GM19238 (cell line): ENCODE measurements at regions not wholly inside any gene's neighbourhood (a gene's known extent, or its start where the extent isn't known, plus 50 kb on each side); places are given as distances from the start of the nearest gene placed in this dataset.
"Not testable (repeated sequence)": the region's sequence is repeated elsewhere in the genome, so short reads cannot be mapped to it uniquely, and the experiment has no call there.

Source experiments
- DNase-seq: peaks from one replicate; pipeline ENCODE4 v3.0.0; 2011; ENCODE audit warnings: low spot score; ENCODE audit not compliant: insufficient read length

GRCh38 chr16:14384745-14385144, 245.3 kb downstream of the PARN start:
- DNase-seq: no peak

- DNase-seq: not testable (repeated sequence)
These were observed 246.2 kb downstream of the PARN start for GRCh38 chr16:14383844-14384243.

DNA sequence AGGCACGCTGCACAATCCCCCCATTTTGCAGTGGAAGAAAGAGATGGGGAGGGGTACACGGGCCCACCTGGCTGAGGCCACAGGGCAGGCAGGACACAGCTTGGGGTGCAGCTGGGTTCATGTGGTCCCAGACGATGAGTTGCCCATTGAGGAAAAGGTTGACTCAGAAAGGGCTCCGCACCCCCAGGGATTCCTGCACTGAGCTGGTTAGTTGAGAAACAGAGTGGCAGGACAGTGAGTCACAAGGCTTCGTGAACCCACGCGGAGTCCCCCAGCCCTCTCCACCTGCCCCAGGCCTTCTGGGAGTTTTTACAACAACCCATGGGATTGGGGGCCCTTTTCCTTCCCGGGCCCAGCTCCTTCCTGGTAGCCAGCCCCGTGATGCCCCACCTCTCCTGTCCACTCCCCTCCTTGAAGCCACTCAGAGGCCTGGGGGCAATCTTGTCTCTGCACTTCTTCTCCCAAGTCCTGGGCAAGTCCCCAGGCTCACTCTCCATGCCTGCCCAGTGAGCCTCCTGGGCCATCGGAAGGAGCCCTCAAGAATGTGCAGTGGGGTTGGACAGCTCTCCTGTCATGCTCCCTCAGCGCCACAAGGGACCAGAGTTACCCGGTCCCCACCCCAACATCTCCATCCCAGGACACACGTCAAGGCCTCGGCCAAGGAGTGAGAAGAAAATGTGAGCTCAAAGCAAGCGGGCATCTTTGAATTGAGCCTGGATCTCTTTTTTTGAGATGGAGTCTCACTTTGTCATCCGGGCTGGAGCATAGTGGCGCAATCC, 251.2 kb downstream of the PARN start:
- no peak for DNase-seq

- no peak for DNase-seq
These were observed 251.9 kb downstream of the PARN start for GRCh38 chr16:14378131-14378551.

- no peak for DNase-seq
These were observed 252.7 kb downstream of the PARN start for GRCh38 chr16:14377326-14377725.

DNA sequence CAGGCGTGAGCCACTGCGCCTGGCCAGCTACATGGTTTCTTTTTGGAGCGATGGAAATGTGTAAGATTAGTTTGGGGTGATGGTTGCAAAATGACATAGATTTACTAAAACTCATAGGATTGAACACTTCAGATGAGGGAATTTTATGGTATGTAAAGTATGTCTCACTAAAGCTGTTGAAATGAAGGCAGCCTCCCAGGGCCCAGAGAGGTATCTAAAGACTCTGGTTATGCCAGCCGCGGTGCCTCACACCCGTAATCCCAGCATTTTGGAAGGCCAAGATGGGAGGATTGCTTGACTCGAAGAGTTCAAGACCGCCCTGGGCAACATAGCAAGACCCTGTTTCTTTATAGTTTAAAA, 254.9 kb downstream of the PARN start:
- no peak for DNase-seq

DNA sequence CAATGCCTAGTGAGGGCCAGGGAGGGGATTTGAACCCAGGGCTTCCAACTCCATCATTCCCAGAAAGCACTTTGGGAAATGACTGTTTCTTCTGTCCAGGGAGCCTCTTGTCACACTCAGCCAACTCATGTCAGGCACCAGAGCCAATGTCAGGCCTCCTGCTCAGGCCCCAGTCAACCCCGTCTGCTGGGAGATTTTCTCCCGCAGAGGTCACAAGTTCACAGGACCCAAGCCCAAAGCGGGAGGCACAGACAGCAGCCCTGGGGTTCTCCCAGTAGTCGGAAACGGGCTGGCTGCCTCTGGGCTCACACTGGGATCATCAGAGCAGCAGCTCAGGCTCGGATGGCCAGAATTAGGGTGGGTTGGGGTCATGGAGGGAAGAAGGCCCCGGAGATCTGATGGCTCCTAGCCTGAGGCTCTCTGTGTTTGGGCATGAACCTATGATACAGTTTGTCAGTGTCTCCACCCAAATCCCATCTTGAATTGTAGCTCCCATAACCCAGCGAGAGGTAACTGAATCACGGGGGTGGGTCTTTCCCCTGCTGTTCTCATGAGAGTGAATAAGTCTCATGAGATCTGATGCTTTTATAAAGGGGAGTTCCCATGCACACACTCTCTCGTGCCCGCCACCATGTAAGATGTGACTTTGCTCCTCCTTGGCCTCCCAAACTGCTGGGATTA, 255.5 kb downstream of the PARN start:
- no peak for DNase-seq

DNA sequence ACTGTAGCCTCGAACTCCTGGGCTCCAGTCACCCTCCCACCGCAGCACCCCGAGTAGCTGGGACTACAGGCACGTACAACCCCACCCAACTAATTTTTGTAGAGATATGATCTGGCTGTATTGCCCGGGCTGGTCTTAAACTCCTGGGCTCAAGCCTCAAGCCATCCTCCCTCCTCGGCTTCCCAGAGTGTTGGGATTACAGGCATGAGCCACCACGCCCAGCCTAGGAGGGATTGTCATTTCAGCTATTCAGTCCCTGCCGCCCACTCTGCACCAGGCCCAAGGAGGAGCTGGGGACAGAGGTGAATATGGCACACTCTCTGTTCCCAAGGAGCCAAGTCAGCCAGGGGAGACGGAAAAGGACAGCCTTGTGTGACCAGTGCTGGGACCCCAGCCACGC, 256.2 kb downstream of the PARN start:
- no peak for DNase-seq

DNA sequence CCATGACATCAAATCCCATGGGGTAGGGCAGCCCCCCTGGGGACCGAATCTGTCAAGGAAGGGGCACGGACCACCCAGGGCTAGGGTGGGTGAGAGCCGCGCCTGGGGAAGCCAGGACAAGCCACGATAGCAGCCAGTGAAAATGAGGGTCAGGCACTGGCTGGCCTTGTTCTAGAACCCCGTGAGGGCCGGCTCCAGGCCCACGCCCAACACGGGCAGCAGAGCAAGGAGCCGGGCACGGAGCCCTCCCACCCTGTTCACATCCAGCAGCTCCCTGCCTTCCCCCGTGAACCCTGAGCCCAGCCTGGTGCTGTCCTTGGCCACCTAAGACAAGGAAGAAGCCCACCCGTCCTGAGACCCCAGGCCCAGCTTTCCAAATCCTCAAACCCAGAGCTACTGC, 256.7 kb downstream of the PARN start:
- DNase-seq: no peak

GRCh38 chr16:14372471-14372870, 257.6 kb downstream of the PARN start:
- no peak for DNase-seq

DNA sequence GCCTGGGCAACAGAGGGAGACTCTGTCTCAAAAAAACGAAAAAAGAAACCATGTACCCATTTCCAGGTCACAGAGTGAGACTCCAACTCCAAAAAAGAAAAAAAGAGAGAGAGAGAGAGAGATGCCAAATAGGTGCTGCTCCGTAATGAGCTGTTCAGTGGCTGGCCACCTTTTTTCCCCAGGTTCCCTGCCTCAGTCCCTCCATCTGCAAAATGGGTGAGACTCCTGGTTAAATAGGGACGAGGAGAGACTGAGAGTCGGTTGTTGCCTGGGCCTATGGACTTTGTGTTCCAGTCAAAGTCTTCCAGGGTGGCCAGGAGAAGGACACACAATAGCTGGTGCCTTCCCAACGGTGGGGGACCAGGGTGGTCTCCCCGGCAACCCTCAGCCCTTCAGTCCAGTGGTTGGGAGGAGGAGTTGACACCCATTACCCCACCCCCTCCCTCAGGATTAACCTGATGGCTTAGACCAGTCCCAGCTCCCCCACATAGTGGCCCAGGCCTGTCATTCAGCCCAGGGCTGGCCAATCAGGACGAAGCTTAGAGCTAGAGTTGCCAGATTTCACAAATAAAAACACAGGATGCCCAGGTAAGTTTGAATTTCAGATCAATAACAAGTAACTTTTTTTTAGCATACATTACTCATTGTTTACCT, 258.2 kb downstream of the PARN start:
- DNase-seq: no peak

DNA sequence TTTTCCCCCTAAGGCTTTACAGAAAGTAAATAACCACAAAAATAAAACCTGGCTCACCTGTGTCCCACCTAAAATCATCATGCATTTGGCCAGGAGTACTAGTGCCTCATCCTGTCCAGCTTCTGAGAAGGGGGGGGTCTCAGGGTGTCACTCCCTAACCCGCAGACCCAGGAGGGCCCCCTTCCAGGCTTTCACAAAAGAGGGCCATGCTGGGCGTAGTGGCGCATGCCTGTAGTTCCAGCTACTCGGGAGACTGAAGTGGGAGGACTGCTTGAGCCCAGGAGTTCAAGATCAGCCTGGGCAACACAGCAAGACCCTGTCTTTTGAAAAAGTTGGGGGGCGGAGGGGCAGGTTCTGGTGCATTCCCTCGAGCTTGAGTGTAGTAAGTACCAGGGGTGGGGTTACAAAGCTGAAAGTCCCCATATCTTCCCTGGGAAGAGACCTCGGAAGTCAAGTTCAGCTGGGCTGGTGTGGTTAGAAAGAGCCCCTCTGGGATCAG, 259.3 kb downstream of the PARN start:
- DNase-seq: no peak

DNA sequence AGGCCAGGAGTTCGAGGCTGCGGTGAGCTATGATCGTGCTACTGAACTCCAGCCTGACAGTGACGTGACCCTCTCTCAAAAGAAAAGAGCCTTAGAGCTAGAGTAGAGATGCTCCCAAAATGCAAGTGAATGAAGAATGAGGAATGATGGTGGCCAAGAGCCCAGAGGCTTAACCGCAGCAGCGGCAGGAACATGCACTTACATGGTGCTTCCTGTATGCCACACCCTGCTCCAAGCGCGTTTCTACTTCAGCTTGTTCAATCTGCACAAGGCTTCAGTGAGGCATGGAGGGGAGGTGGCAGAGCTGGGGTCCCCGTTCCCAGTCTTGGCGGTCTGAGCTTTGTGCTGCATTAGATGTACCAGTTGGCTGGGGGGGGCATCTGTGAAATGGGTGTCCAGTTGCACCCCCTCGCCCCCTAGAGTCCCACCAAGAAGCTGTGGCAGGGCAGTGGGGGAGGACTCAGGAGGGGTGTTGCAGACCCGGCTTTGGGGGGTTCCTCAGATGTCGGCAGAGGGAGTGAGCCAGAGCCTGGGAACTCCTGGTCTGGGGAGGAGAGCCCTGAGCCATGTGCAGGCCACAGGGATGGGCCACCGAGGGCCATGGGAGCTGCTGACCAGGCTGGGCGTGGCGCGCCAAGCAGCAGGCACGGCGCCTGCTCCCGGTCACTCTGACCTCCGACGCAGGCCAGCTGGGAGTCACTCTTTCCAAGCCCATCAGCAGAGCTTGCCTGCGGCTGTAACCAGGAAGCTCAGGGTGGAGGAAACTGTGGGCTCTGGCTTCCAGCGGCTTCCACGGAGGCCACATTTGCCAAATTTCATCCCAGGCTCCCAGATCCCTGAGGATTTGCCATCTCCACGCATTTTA, 260.1 kb downstream of the PARN start:
- no peak for DNase-seq

DNA sequence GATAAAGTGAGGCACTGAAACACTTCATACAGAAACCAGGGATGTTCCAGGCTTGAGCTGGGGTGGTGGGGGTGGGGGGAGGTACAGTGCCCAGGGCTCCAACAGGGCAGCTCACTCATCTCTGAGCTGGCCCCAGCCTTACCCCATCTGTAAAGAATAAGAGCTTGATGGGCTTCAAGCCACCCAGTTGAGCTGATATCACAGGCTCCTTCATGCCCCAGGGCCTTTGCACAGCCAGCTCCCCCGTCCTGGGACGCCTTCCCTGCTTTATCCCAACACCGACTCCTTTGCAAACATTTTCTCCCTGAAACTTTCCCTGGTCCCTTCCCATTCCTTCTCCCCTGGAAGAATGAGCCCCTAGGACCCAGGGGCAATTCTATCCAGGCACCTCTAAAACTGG, 261.7 kb downstream of the PARN start:
- no peak for DNase-seq

GRCh38 chr16:14366974-14367707, 262.9 kb downstream of the PARN start:
- DNase-seq: no peak

- no peak for DNase-seq
These were observed 263.6 kb downstream of the PARN start for GRCh38 chr16:14366447-14366846.

DNA sequence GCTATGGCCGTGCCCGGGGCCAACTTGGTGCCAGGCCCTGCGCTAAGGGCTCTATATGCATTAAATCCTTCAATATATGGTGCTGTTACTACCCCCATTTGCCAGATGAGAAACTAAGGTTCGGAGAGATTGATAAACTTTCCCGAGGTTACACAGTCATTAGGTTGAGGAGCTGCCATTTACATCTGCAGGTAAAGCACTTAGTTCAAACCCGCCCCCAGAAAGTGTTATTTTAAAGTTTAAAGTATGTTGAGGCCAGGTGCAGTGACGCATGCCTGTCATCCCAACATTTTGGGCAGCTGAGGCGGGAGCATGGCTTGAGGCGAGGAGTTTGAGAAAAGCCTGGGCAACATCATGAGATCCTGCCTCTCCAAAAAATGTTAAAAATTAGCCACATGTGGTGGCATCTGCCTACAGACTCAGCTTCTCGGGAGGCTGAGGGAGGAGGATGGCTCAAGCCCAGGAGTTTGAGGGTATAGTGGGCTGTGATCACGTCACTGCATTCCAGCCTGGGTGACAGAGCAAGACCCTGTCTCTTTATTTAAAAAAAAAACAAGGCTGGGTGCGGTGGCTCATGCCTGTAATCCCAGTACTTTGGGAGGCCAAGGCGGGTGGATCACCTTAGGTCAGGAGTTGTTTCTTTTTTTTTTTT, 264.7 kb downstream of the PARN start:
- no peak for DNase-seq

DNA sequence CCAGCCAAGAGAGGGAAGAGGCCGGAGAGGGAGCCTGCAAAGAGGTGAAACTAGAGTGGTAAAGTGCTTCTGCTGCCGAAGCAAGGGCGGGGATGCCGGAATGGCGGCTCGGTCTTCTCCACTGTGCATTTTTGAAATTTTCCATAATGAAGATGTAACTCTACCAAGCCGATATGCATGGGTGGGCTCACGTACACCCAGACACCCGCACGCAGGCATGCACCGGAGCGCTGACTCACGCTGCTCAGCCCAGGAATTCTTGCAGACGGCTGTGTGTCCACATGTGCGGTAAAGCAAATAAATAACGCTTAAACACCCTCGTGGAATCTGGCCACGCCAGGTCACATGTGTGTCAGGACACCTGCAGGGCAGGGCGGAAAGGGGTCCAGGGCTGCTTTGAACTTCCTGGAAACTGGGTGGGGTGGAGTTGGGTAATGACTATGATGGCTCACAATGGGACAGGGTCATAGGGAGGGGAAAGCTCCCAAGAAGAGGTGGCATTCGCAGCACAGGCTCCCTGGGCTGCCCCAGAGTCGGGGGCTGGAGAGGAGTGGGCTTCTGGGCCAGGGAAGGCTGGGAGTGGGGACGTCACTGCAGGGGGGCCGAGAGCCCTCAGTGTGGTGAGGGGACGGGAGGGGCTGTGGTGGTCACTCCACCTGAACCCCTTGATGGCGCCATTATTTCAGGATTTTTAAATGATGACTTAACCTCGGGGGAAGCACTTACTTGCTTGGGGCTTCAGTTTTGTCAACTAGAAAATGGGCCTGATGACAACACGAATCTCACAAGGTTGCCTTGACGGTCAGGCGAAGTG, 265.5 kb downstream of the PARN start:
- no peak for DNase-seq

DNA sequence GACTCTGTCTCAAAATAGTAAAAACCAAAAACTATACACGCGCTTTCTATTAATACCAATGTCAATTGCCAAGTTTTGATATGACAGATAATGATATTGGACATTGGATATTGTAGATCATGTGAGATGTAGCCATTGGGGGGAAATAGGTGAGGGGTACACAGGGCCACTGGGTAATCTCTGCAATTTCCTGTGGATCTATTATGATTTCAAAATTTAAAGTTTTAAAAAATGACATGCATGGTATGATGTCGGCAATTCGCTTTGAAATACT, 266.0 kb downstream of the PARN start:
- no peak for DNase-seq
